ENCODE measurements at regions not wholly inside any gene's neighbourhood (a gene's known extent, or its start where the extent isn't known, plus 50 kb on each side); places are given as distances from the start of the nearest gene placed in this dataset.

GRCh38 chr11:45715418-45715817, 50.0 kb upstream of the CHST1 start:
- H3K4me1 ChIP-seq: no peaks in the 10 kb centered on the region
- H3K27me3 ChIP-seq: peaks cover 0 to 2% of the 10 kb centered on the region in 2 donors
- H3K4me3 ChIP-seq: no peak overlapping the region
- TF ChIP-seq POLR2A (IDR thresholded peaks at IDR 0.05) (no peak), CTCF (IDR thresholded peaks at IDR 0.05) (no peak), POLR2AphosphoS5 (IDR thresholded peaks at IDR 0.05) (no peak)
- H3K36me3 ChIP-seq: no peaks in the 10 kb centered on the region
- no peak overlapping the region for H3K27ac ChIP-seq
- no peaks in the 10 kb centered on the region for H3K9me3 ChIP-seq
- intact Hi-C loops (cut with DNase I; ENCODE audit: low total_unique reads): no loop called here
- no peak for DNase-seq (ENCODE audit: low spot score in 2 of 2)
